DND-41 (cell line): ENCODE measurements at regions not wholly inside any gene's neighbourhood (a gene's known extent, or its start where the extent isn't known, plus 50 kb on each side); places are given as distances from the start of the nearest gene placed in this dataset.

Source experiments
- ATAC-seq: fragments of 200-7000 bp; cut with Tn5 transposase; 3 replicates; pipeline ENCODE4 v1.9.1; 2021; ENCODE audit warnings: low read depth; ENCODE audit not compliant: insufficient read depth
- DNase-seq: peaks from one replicate; pipeline ENCODE4 v3.0.0-alpha.2; 2020
- H2AFZ ChIP-seq: 2 replicates; pipeline ENCODE4 v1.6.0; 2012; ENCODE audit warnings: low read depth, low read length
- H3K27ac ChIP-seq: 2 replicates; pipeline ENCODE4 v1.5.1; 2012; ENCODE audit warnings: low read length, inconsistent platforms
- H3K27me3 ChIP-seq: fragments of 200-600 bp; sonication (generic); 2 replicates; pipeline ENCODE4 v1.6.0; 2012; ENCODE audit warnings: low read length, mild to moderate bottlenecking, inconsistent platforms; ENCODE audit not compliant: insufficient read depth, poor library complexity
- H3K36me3 ChIP-seq: 2 replicates; pipeline ENCODE4 v1.5.1; 2012; ENCODE audit warnings: low read length, inconsistent platforms; ENCODE audit not compliant: insufficient read depth
- H3K4me1 ChIP-seq: 2 replicates; pipeline ENCODE4 v1.5.1; 2012; ENCODE audit warnings: mild to moderate bottlenecking, low read length; ENCODE audit not compliant: insufficient read depth
- H3K4me2 ChIP-seq: 2 replicates; pipeline ENCODE4 v1.6.0; 2012; ENCODE audit warnings: mild to moderate bottlenecking, moderate library complexity, low read length, inconsistent platforms; ENCODE audit not compliant: insufficient read depth
- H3K4me3 ChIP-seq, 2 experiments: fragments of 200-600 bp in 1 of 2; shearing (Covaris generic) in 1 of 2; 2 replicates each; pipeline ENCODE4 v1.5.1; 2012 to 2016; ENCODE audit warnings: inconsistent platforms in 2 of 2, low read length in 2 of 2, mild to moderate bottlenecking in 2 of 2, low read depth in 1 of 2, moderate library complexity in 1 of 2
- H3K79me2 ChIP-seq: 2 replicates; pipeline ENCODE4 v1.6.0; 2012; ENCODE audit warnings: low read length, inconsistent platforms; ENCODE audit not compliant: insufficient read depth
- H3K9ac ChIP-seq: 2 replicates; pipeline ENCODE4 v1.6.0; 2012; ENCODE audit warnings: low read depth, mild to moderate bottlenecking, inconsistent platforms, low read length, moderate library complexity
- H3K9me3 ChIP-seq: 2 replicates; pipeline ENCODE4 v1.5.1; 2012; ENCODE audit warnings: low read length, moderate library complexity, mild to moderate bottlenecking, inconsistent platforms; ENCODE audit not compliant: insufficient read depth, severe bottlenecking
- H4K20me1 ChIP-seq: 2 replicates; pipeline ENCODE4 v1.6.0; 2012; ENCODE audit warnings: low read length; ENCODE audit not compliant: insufficient read depth
- EZH2 ChIP-seq: IDR thresholded peaks from 3 replicates; pipeline ENCODE4 v1.6.1; 2012; ENCODE audit warnings: borderline replicate concordance, low read depth, mild to moderate bottlenecking, moderate library complexity, low read length, inconsistent platforms; ENCODE audit not compliant: severe bottlenecking
- TF ChIP-seq, protein P1 (sequence below): IDR thresholded peaks from 2 replicates; pipeline ENCODE4 v1.5.1; 2012; ENCODE audit warnings: borderline replicate concordance, low read length, moderate library complexity, mild to moderate bottlenecking; ENCODE audit not compliant: poor library complexity, severe bottlenecking; ENCODE audit errors: extremely low read depth

DNA sequence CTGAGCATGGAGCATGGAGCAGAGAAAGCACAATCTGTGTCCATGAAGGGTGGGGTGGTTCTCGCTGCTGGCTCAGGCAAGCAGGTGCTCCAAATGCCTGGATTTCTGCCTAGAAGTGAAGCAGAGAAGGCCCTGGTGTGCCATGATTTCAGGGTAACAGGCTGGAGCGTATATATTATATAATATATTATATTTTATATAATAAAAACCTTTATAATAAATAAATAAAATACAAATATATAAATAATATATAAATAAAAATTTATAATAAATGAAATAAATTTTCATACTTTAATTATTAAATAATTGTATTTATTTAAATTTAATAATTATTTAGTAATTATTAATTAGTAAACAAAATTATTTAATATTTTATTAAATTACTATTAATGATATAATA lies 707.4 kb upstream of the COX7C start:
- H3K4me1 ChIP-seq: no peaks in the 10 kb centered on the region
- H3K4me3 ChIP-seq: no peak overlapping the region
- H3K79me2 ChIP-seq: no peaks in the 10 kb centered on the region
- no peaks in the 10 kb centered on the region for H3K27me3 ChIP-seq
- no peaks in the 10 kb centered on the region for H3K36me3 ChIP-seq
- no peak overlapping the region for H2AFZ ChIP-seq
- ATAC-seq: no peak
- H4K20me1 ChIP-seq: no peaks in the 10 kb centered on the region
- H3K4me2 ChIP-seq: no peak overlapping the region
- H3K27ac ChIP-seq: no peak overlapping the region
- no peaks in the 10 kb centered on the region for H3K9me3 ChIP-seq
- no peak overlapping the region for H3K9ac ChIP-seq
- TF ChIP-seq, protein P1, sequence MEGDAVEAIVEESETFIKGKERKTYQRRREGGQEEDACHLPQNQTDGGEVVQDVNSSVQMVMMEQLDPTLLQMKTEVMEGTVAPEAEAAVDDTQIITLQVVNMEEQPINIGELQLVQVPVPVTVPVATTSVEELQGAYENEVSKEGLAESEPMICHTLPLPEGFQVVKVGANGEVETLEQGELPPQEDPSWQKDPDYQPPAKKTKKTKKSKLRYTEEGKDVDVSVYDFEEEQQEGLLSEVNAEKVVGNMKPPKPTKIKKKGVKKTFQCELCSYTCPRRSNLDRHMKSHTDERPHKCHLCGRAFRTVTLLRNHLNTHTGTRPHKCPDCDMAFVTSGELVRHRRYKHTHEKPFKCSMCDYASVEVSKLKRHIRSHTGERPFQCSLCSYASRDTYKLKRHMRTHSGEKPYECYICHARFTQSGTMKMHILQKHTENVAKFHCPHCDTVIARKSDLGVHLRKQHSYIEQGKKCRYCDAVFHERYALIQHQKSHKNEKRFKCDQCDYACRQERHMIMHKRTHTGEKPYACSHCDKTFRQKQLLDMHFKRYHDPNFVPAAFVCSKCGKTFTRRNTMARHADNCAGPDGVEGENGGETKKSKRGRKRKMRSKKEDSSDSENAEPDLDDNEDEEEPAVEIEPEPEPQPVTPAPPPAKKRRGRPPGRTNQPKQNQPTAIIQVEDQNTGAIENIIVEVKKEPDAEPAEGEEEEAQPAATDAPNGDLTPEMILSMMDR: no peak
- no peak for TF ChIP-seq EZH2
- no peak for DNase-seq

DNA sequence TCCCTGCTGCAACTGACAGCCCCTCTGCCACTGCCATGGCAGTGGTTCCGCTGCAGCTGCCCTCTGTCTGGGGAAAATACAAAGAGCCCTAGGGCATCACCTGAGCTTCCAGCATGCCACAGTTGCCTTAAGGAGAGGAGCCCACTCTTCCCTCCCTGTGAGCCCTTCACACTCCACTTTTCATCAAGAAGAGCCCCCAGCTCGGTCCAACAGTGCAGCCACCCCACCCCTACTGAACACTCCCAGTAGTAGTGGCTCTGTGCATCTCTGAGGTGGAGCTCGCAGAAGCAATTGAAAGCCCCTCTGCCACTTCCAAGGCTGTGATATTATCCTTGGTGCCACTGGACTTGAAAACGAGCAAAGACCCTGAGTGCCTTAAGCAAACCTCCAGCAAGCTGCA lies 696.8 kb upstream of the COX7C start:
- H3K4me3 ChIP-seq: no peak overlapping the region
- H3K27ac ChIP-seq: no peak overlapping the region
- H3K4me2 ChIP-seq: no peak overlapping the region
- DNase-seq (no peak), ATAC-seq (no peak)
- no peaks in the 10 kb centered on the region for H3K4me1 ChIP-seq
- no peaks in the 10 kb centered on the region for H3K9me3 ChIP-seq
- no peaks in the 10 kb centered on the region for H4K20me1 ChIP-seq
- no peak overlapping the region for H2AFZ ChIP-seq
- H3K36me3 ChIP-seq: no peaks in the 10 kb centered on the region
- H3K9ac ChIP-seq: no peak overlapping the region
- no peaks in the 10 kb centered on the region for H3K79me2 ChIP-seq
- TF ChIP-seq EZH2: no peak
- TF ChIP-seq, protein P1: no peak
- H3K27me3 ChIP-seq: no peaks in the 10 kb centered on the region

GRCh38 chr5:85921590-85921989 lies 696.2 kb upstream of the COX7C start:
- H2AFZ ChIP-seq: no peak overlapping the region
- no peak overlapping the region for H3K4me3 ChIP-seq
- no peak for TF ChIP-seq EZH2
- TF ChIP-seq, protein P1: no peak
- ATAC-seq: no peak
- H4K20me1 ChIP-seq: no peaks in the 10 kb centered on the region
- no peaks in the 10 kb centered on the region for H3K36me3 ChIP-seq
- no peak overlapping the region for H3K9ac ChIP-seq
- no peak overlapping the region for H3K4me2 ChIP-seq
- H3K79me2 ChIP-seq: no peaks in the 10 kb centered on the region
- H3K27me3 ChIP-seq: no peaks in the 10 kb centered on the region
- H3K9me3 ChIP-seq: no peaks in the 10 kb centered on the region
- H3K27ac ChIP-seq: no peak overlapping the region
- H3K4me1 ChIP-seq: no peaks in the 10 kb centered on the region
- DNase-seq: no peak

GRCh38 chr5:85927632-85928031 lies 690.1 kb upstream of the COX7C start:
- no peak overlapping the region for H3K27ac ChIP-seq
- ATAC-seq (no peak), DNase-seq (no peak)
- H3K4me2 ChIP-seq: no peak overlapping the region
- no peaks in the 10 kb centered on the region for H3K4me1 ChIP-seq
- H3K27me3 ChIP-seq: no peaks in the 10 kb centered on the region
- H4K20me1 ChIP-seq: no peaks in the 10 kb centered on the region
- H3K9me3 ChIP-seq: no peaks in the 10 kb centered on the region
- no peak overlapping the region for H3K9ac ChIP-seq
- H3K36me3 ChIP-seq: no peaks in the 10 kb centered on the region
- no peak overlapping the region for H2AFZ ChIP-seq
- H3K4me3 ChIP-seq: no peak overlapping the region
- H3K79me2 ChIP-seq: no peaks in the 10 kb centered on the region
- TF ChIP-seq, protein P1: no peak
- no peak for TF ChIP-seq EZH2
